ENCODE measurements at regions not wholly inside any gene's neighbourhood (a gene's known extent, or its start where the extent isn't known, plus 50 kb on each side); places are given as distances from the start of the nearest gene placed in this dataset.

GRCh38 chr2:100682536-100682935 lies 119.7 kb downstream of the PDCL3 start:
- H3K27ac ChIP-seq = no peak overlapping the region
- WGBS (ENCODE audit: low lambda C conversion rate, missing lambda C conversion rate) = 66% methylated on average over 7 of the region's 7 CpGs
- TF ChIP-seq CTCF (IDR thresholded peaks at IDR 0.05; ENCODE audit: poor library complexity) (no peak), EZH2 (IDR thresholded peaks at IDR 0.05; ENCODE audit: borderline replicate concordance) (no peak), EZH2phosphoT487 (IDR thresholded peaks at IDR 0.05; ENCODE audit: low read depth, severe bottlenecking, unreplicated experiment) (no peak)
- H2AFZ ChIP-seq = no peak overlapping the region
- no peaks in the 10 kb centered on the region for H4K20me1 ChIP-seq (ENCODE audit: insufficient read depth, poor library complexity, severe bottlenecking)
- no peaks in the 10 kb centered on the region for H3K79me2 ChIP-seq
- DNase-seq (ENCODE audit: low spot score) = no peak
- H3K4me2 ChIP-seq = no peak overlapping the region
- no peaks in the 10 kb centered on the region for H3K9me3 ChIP-seq (ENCODE audit: low read depth)
- H3K4me3 ChIP-seq = no peak overlapping the region
- H3K36me3 ChIP-seq (replicated peaks; ENCODE audit: insufficient read depth, low read depth) = no peaks in the 10 kb centered on the region
- H3K27me3 ChIP-seq = no peaks in the 10 kb centered on the region
- no peaks in the 10 kb centered on the region for H3K9me2 ChIP-seq (replicated peaks; ENCODE audit: insufficient read depth)
- H3K4me1 ChIP-seq (ENCODE audit: insufficient read depth) = no peaks in the 10 kb centered on the region

GRCh38 chr2:100683231-100683630 lies 120.4 kb downstream of the PDCL3 start:
- Histone ChIP-seq H3K36me3 (replicated peaks; ENCODE audit: insufficient read depth, low read depth) (no peaks in the 10 kb centered on the region), H3K9me2 (replicated peaks; ENCODE audit: insufficient read depth) (no peaks in the 10 kb centered on the region), H3K27me3 (no peaks in the 10 kb centered on the region), H3K4me3 (no peak overlapping the region), H3K9me3 (ENCODE audit: low read depth) (no peaks in the 10 kb centered on the region), H2AFZ (no peak overlapping the region), H3K4me2 (no peak overlapping the region), H3K4me1 (ENCODE audit: insufficient read depth) (no peaks in the 10 kb centered on the region), H3K79me2 (no peaks in the 10 kb centered on the region), H3K27ac (no peak overlapping the region), H4K20me1 (ENCODE audit: insufficient read depth, poor library complexity, severe bottlenecking) (no peaks in the 10 kb centered on the region)
- 71% methylated on average over 4 of the region's 4 CpGs for WGBS (ENCODE audit: low lambda C conversion rate, missing lambda C conversion rate)
- no peak for DNase-seq (ENCODE audit: low spot score)
- TF ChIP-seq EZH2phosphoT487 (IDR thresholded peaks at IDR 0.05; ENCODE audit: low read depth, severe bottlenecking, unreplicated experiment) (no peak), CTCF (IDR thresholded peaks at IDR 0.05; ENCODE audit: poor library complexity) (no peak), EZH2 (IDR thresholded peaks at IDR 0.05; ENCODE audit: borderline replicate concordance) (no peak)

GRCh38 chr2:100691846-100692245 lies 128.1 kb upstream of the NPAS2 start:
- Histone ChIP-seq H3K9me3 (ENCODE audit: low read depth) (no peaks in the 10 kb centered on the region), H4K20me1 (ENCODE audit: insufficient read depth, poor library complexity, severe bottlenecking) (no peaks in the 10 kb centered on the region), H3K4me2 (no peak overlapping the region), H3K27ac (no peak overlapping the region), H3K27me3 (no peaks in the 10 kb centered on the region), H3K9me2 (replicated peaks; ENCODE audit: insufficient read depth) (no peaks in the 10 kb centered on the region), H3K36me3 (replicated peaks; ENCODE audit: insufficient read depth, low read depth) (no peaks in the 10 kb centered on the region), H3K4me3 (no peak overlapping the region), H2AFZ (no peak overlapping the region), H3K4me1 (ENCODE audit: insufficient read depth) (no peaks in the 10 kb centered on the region), H3K79me2 (no peaks in the 10 kb centered on the region)
- no peak for TF ChIP-seq CTCF (IDR thresholded peaks at IDR 0.05; ENCODE audit: poor library complexity)
- no peak for TF ChIP-seq EZH2phosphoT487 (IDR thresholded peaks at IDR 0.05; ENCODE audit: low read depth, severe bottlenecking, unreplicated experiment)
- TF ChIP-seq EZH2 (IDR thresholded peaks at IDR 0.05; ENCODE audit: borderline replicate concordance) = no peak
- 70% methylated on average over 3 of the region's 3 CpGs for WGBS (ENCODE audit: low lambda C conversion rate, missing lambda C conversion rate)
- DNase-seq (ENCODE audit: low spot score) = no peak

GRCh38 chr2:100692381-100692780 lies 127.6 kb upstream of the NPAS2 start:
- Histone ChIP-seq H3K79me2 (no peaks in the 10 kb centered on the region), H3K27me3 (no peaks in the 10 kb centered on the region), H4K20me1 (ENCODE audit: insufficient read depth, poor library complexity, severe bottlenecking) (no peaks in the 10 kb centered on the region), H2AFZ (no peak overlapping the region), H3K36me3 (replicated peaks; ENCODE audit: insufficient read depth, low read depth) (no peaks in the 10 kb centered on the region), H3K4me1 (ENCODE audit: insufficient read depth) (no peaks in the 10 kb centered on the region), H3K27ac (no peak overlapping the region), H3K9me2 (replicated peaks; ENCODE audit: insufficient read depth) (no peaks in the 10 kb centered on the region), H3K4me3 (no peak overlapping the region), H3K9me3 (ENCODE audit: low read depth) (no peaks in the 10 kb centered on the region), H3K4me2 (no peak overlapping the region)
- TF ChIP-seq EZH2phosphoT487 (IDR thresholded peaks at IDR 0.05; ENCODE audit: low read depth, severe bottlenecking, unreplicated experiment) (no peak), CTCF (IDR thresholded peaks at IDR 0.05; ENCODE audit: poor library complexity) (no peak), EZH2 (IDR thresholded peaks at IDR 0.05; ENCODE audit: borderline replicate concordance) (no peak)
- no peak for DNase-seq (ENCODE audit: low spot score)
- WGBS (ENCODE audit: low lambda C conversion rate, missing lambda C conversion rate) = 87% methylated on average over 5 of the region's 5 CpGs
